ENCODE measurements at regions not wholly inside any gene's neighbourhood (a gene's known extent, or its start where the extent isn't known, plus 50 kb on each side); places are given as distances from the start of the nearest gene placed in this dataset.

- DNase-seq (ENCODE audit: extremely low spot score), result no peak
- Histone ChIP-seq H3K27me3 (no peaks in the 10 kb centered on the region), H3K4me3 (no peak overlapping the region), H3K4me1 (no peaks in the 10 kb centered on the region), H3K27ac (replicated peaks in 1 of 4) (no peak overlapping the region), H3K36me3 (no peaks in the 10 kb centered on the region), H3K9me3 (peaks cover 0 to 4% (median 2%) of the 10 kb centered on the region in 4 donors)
- 93% methylated on average over 1 of the region's 1 CpG for WGBS
- TF ChIP-seq POLR2AphosphoS5 (IDR thresholded peaks at IDR 0.05), result no peak
- no peak for TF ChIP-seq EP300 (IDR thresholded peaks at IDR 0.05)
- TF ChIP-seq CTCF (IDR thresholded peaks at IDR 0.05), result no peak
- no peak for TF ChIP-seq POLR2A (IDR thresholded peaks at IDR 0.05; ENCODE audit: low read depth)
- intact Hi-C loops (cut with DNase I), result no loop called here
These were observed 469.3 kb upstream of the ZNF804A start for GRCh38 chr2:184129073-184129472.

- intact Hi-C loops (cut with DNase I), result no loop called here
- no peak for DNase-seq (ENCODE audit: extremely low spot score)
- H3K4me1 ChIP-seq, result no peaks in the 10 kb centered on the region
These were observed 460.4 kb upstream of the ZNF804A start for GRCh38 chr2:184137955-184138354.

GRCh38 chr2:184141866-184142265, 456.5 kb upstream of the ZNF804A start:
- Histone ChIP-seq H3K4me3 (no peak overlapping the region), H3K36me3 (no peaks in the 10 kb centered on the region), H3K4me1 (no peaks in the 10 kb centered on the region), H3K9me3 (peaks cover 0 to 1% (median 0%) of the 10 kb centered on the region in 4 donors), H3K27me3 (no peaks in the 10 kb centered on the region), H3K27ac (replicated peaks in 1 of 4) (no peak overlapping the region)
- intact Hi-C loops (cut with DNase I), result no loop called here
- TF ChIP-seq POLR2A (IDR thresholded peaks at IDR 0.05; ENCODE audit: low read depth) (no peak), EP300 (IDR thresholded peaks at IDR 0.05) (no peak), POLR2AphosphoS5 (IDR thresholded peaks at IDR 0.05) (no peak), CTCF (IDR thresholded peaks at IDR 0.05) (no peak)
- DNase-seq (ENCODE audit: extremely low spot score), result no peak

More at GRCh38 chr2:184137955-184138354, 460.4 kb upstream of the ZNF804A start:
- WGBS, result no CpG with 5 or more reads among the region's 1 CpG
- Histone ChIP-seq H3K36me3 (no peaks in the 10 kb centered on the region), H3K27me3 (no peaks in the 10 kb centered on the region), H3K9me3 (peaks cover 0 to 25% (median 14%) of the 10 kb centered on the region in 4 donors), H3K4me3 (no peak overlapping the region), H3K27ac (replicated peaks in 1 of 4) (no peak overlapping the region)
- TF ChIP-seq POLR2A (IDR thresholded peaks at IDR 0.05; ENCODE audit: low read depth), result no peak
- no peak for TF ChIP-seq EP300 (IDR thresholded peaks at IDR 0.05)
- no peak for TF ChIP-seq POLR2AphosphoS5 (IDR thresholded peaks at IDR 0.05)
- no peak for TF ChIP-seq CTCF (IDR thresholded peaks at IDR 0.05)

- no peaks in the 10 kb centered on the region for H3K27me3 ChIP-seq
- no peak overlapping the region for H3K4me3 ChIP-seq
- no peaks in the 10 kb centered on the region for H3K36me3 ChIP-seq
- TF ChIP-seq EP300 (IDR thresholded peaks at IDR 0.05), result no peak
- TF ChIP-seq POLR2AphosphoS5 (IDR thresholded peaks at IDR 0.05), result no peak
- no peak for TF ChIP-seq POLR2A (IDR thresholded peaks at IDR 0.05; ENCODE audit: low read depth)
- no peak for TF ChIP-seq CTCF (IDR thresholded peaks at IDR 0.05)
- DNase-seq (ENCODE audit: extremely low spot score), result no peak
- no peak overlapping the region for H3K27ac ChIP-seq (replicated peaks in 1 of 4)
- peaks cover 0 to 10% (median 5%) of the 10 kb centered on the region in 4 donors for H3K9me3 ChIP-seq
- WGBS, result 67% methylated on average over 2 of the region's 2 CpGs
- intact Hi-C loops (cut with DNase I), result no loop called here
- H3K4me1 ChIP-seq, result no peaks in the 10 kb centered on the region
These were observed 443.9 kb upstream of the ZNF804A start for GRCh38 chr2:184154438-184154837.

GRCh38 chr2:184155791-184156190, 442.5 kb upstream of the ZNF804A start:
- WGBS, result 89% methylated on average over 1 of the region's 1 CpG

More at GRCh38 chr2:184155791-184156190, 442.5 kb upstream of the ZNF804A start:
- Histone ChIP-seq H3K4me1 (no peaks in the 10 kb centered on the region), H3K27ac (replicated peaks in 1 of 4) (no peak overlapping the region), H3K9me3 (no peaks in the 10 kb centered on the region), H3K4me3 (no peak overlapping the region), H3K36me3 (no peaks in the 10 kb centered on the region), H3K27me3 (no peaks in the 10 kb centered on the region)
- no peak for TF ChIP-seq POLR2A (IDR thresholded peaks at IDR 0.05; ENCODE audit: low read depth)
- no peak for TF ChIP-seq CTCF (IDR thresholded peaks at IDR 0.05)
- no peak for TF ChIP-seq POLR2AphosphoS5 (IDR thresholded peaks at IDR 0.05)
- TF ChIP-seq EP300 (IDR thresholded peaks at IDR 0.05), result no peak
- no peak for DNase-seq (ENCODE audit: extremely low spot score)
- intact Hi-C loops (cut with DNase I), result no loop called here

Data from esophagus muscularis mucosa (tissue), 4 donors.